Cardiac muscle cell (in vitro differentiated cells and primary cell): ENCODE measurements at regions not wholly inside any gene's neighbourhood (a gene's known extent, or its start where the extent isn't known, plus 50 kb on each side); places are given as distances from the start of the nearest gene placed in this dataset.
A peak's percentile ranks its signal among the peaks of the same experiment; 100 is the strongest.

Experiments
- DNase-seq, 2 donors: peaks; one replicate each; pipeline versions ENCODE4 v3.0.0 to v3.0.0-alpha.2; 2010 to 2017; ENCODE audit warnings: low read depth in 1 of 2, low spot score in 1 of 2
- H3K27ac ChIP-seq: fragments of 200-600 bp; sonication (generic); 2 replicates; pipeline ENCODE4 v1.5.1; 2016
- H3K27me3 ChIP-seq: fragments of 200-600 bp; sonication (generic); 2 replicates; pipeline ENCODE4 v1.6.0; 2016; ENCODE audit warnings: control low read depth
- H3K36me3 ChIP-seq: fragments of 200-600 bp; sonication (generic); 2 replicates; pipeline ENCODE4 v1.5.1; 2016; ENCODE audit warnings: control low read depth
- H3K4me1 ChIP-seq: fragments of 200-600 bp; sonication (generic); 2 replicates; pipeline ENCODE4 v1.8.1; 2017; ENCODE audit warnings: low read depth, mild to moderate bottlenecking, mixed run types
- H3K4me3 ChIP-seq: fragments of 200-600 bp; sonication (generic); 2 replicates; pipeline ENCODE4 v1.5.1; 2016; ENCODE audit warnings: mild to moderate bottlenecking
- H3K9me3 ChIP-seq: fragments of 200-600 bp; sonication (generic); 2 replicates; pipeline ENCODE4 v1.5.1; 2017; ENCODE audit warnings: low read depth, mild to moderate bottlenecking, control low read depth
- TF ChIP-seq, protein P1 (sequence below): IDR thresholded peaks from 2 replicates; pipeline ENCODE4 v1.5.1; 2012; ENCODE audit warnings: low read depth, mild to moderate bottlenecking, low read length

DNA sequence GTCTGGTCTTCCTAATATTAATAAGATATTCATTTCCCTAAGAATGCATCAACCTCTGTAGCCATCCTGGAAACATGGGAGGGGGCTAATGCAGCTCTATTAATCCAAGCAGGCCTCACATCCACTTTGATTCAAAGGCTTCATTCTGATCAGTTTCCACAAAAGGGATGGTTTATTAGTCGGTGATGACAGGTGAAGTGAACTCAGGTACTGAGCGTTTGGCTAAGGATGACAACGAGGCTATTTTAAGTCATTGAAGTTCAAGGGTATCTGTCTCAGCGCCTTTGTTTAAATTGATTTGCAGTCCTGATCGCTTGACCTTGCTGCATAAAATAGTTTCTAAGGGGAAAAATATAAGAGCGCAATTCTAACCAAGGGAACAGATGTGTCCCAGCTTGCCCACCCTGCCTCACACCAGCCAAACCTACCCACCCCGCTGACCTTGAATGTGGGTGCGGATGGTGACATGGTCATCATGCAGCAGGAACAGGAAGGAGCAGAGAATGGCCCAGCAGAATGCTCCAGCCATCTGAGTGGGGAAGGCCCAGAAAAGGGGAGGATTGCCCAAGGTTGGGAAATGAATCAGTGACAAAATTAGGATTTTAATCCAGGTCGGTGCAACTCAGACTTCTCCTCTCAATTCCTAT is 70.5 kb upstream of the ZNF618 start:
- Histone ChIP-seq H3K27ac (no peak overlapping the region), H3K4me3 (no peak overlapping the region), H3K27me3 (no peaks in the 10 kb centered on the region), H3K36me3 (no peaks in the 10 kb centered on the region), H3K4me1 (peaks cover 4% of the 10 kb centered on the region), H3K9me3 (no peaks in the 10 kb centered on the region)
- DNase-seq = no peak
- TF ChIP-seq, protein P1, sequence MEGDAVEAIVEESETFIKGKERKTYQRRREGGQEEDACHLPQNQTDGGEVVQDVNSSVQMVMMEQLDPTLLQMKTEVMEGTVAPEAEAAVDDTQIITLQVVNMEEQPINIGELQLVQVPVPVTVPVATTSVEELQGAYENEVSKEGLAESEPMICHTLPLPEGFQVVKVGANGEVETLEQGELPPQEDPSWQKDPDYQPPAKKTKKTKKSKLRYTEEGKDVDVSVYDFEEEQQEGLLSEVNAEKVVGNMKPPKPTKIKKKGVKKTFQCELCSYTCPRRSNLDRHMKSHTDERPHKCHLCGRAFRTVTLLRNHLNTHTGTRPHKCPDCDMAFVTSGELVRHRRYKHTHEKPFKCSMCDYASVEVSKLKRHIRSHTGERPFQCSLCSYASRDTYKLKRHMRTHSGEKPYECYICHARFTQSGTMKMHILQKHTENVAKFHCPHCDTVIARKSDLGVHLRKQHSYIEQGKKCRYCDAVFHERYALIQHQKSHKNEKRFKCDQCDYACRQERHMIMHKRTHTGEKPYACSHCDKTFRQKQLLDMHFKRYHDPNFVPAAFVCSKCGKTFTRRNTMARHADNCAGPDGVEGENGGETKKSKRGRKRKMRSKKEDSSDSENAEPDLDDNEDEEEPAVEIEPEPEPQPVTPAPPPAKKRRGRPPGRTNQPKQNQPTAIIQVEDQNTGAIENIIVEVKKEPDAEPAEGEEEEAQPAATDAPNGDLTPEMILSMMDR = no peak

DNA sequence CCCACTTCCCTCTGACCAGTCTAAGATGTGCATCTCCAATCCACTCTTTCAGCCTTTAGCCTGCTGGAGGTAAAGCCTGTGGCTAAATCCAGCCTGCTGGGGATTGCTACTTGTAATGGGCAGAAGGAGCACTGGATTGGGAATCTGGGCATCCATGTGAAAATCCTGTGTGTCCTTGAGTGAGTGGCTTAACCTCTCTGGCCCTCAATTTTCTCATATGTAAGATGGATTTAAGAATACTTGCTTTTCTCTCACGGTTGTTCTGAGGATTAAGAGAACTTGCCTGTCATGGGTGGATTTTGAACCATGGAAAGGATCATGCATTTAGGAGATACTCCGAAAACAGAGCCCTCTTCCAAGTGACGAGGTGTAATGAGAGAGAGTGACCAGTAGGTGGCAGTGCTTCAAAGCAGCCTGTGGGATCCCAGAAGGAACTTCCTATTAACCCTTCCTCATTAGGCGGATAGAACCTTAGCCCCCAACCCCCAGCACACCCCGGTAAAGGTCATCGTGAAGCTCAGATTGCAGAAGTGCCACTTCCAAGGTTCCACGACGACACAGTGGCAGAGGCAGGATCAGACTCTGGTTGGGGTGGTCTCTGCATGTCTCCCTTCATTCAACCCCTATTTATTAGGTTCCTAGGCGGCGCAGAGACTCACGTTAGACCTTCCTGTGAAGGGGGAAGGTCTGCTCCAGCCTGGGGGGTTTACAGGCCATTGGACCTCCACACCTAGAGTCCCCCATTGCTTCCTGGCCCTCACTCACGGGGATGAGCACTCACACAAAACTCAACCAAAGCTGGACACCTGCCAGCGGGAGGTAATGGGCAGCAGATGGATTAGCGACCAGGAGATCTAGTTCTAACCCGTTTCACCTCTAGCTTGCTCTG is 68.7 kb upstream of the ZNF618 start:
- TF ChIP-seq, protein P1 = peak; percentile 93
- Histone ChIP-seq H3K27me3 (no peaks in the 10 kb centered on the region), H3K4me1 (peaks cover 4% of the 10 kb centered on the region), H3K27ac (no peak overlapping the region), H3K36me3 (no peaks in the 10 kb centered on the region), H3K4me3 (no peak overlapping the region), H3K9me3 (no peaks in the 10 kb centered on the region)
- peak; percentile 53 to 75 for DNase-seq

DNA sequence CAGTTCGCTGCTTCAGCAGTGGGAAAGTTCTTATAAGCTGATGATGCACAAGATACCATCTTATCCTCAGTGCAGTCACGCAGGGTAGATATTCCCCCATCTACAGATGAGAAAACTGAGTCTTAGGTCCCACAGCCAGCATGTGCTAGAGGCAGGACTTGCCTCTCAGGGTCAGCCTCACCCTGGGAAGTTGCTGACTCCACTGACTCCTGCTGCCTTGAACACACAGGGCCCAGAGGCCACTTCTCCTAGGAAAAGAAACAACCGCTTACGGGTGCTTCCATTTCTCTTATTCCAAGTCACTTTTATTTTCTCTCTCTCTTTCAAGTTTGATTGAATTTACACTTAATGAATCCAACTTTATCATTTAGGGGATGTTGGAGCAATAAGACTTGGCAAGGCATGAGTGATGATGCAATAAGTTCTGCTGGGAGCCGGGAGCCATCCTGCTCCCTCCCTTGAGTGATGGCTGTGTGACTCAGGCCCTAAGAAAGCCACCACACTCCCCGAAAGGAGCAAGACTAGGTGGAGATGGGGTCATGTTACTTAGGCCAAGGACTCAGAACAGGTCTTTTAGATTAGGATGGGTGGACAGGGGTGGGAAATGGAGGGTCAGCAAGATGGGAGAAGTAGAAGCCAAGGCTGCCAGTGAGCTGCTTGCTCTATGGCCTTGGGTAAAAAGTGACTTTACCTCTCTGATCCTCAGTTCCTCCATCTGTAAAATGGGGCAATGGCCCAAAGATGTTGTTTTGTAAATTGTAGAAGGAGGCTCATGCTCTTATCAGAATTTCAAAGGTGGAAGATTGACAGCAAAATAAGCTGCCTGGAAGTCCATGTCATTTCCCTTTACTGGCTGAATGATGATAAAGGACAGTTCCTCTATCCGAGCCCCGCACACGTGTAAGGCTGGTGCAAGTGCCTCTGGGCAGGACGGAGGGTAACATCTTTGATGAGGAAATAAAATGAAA is 67.4 kb upstream of the ZNF618 start:
- TF ChIP-seq, protein P1 = no peak
- Histone ChIP-seq H3K9me3 (no peaks in the 10 kb centered on the region), H3K27ac (no peak overlapping the region), H3K4me3 (no peak overlapping the region), H3K4me1 (peaks cover 4% of the 10 kb centered on the region), H3K27me3 (no peaks in the 10 kb centered on the region), H3K36me3 (no peaks in the 10 kb centered on the region)
- peak in 1 of 2 donors; percentile 91 for DNase-seq

DNA sequence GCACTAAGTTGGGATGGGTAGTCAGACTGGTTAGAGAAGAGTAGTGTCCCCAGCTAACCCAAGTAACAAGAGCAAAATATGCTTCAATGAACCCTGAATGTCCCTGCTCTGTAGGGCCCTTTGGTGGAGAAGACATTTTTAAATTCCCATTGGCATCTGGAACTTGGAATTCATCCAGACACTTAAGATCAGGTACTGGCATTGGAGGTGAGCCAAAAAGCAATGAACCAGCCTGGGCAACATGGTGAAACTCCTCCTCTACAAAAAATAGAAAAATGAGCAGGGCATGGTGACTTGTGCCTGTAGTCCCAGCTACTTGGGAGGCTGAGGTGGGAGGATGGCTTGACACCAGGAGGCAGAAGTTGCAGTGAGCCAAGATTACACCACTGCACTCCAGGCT is 58.9 kb upstream of the ZNF618 start:
- Histone ChIP-seq H3K36me3 (no peaks in the 10 kb centered on the region), H3K4me3 (no peak overlapping the region), H3K27me3 (peaks cover 10% of the 10 kb centered on the region), H3K27ac (no peak overlapping the region), H3K9me3 (no peaks in the 10 kb centered on the region), H3K4me1 (no peaks in the 10 kb centered on the region)
- TF ChIP-seq, protein P1 = no peak
- DNase-seq = no peak

DNA sequence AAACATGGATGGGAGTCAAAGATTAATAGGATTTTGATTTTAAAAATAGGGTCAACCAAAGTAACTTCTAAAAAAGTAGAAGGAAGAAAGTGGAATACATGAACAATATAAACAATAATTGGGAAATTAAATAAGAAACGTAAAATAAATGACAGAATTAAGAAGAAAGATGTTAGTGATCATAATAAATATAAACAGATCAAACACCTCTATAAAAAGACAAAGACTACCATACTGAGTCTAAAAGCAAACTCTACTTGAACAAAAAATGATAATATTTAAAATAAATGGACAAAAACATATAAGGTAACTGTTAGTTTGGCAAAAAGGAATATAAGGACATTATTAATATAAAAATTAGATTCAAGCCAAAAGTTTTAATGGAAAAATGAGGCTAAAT is 57.7 kb upstream of the ZNF618 start:
- Histone ChIP-seq H3K4me3 (no peak overlapping the region), H3K36me3 (no peaks in the 10 kb centered on the region), H3K27me3 (peaks cover 10% of the 10 kb centered on the region), H3K27ac (no peak overlapping the region), H3K4me1 (no peaks in the 10 kb centered on the region), H3K9me3 (no peaks in the 10 kb centered on the region)
- DNase-seq = no peak
- TF ChIP-seq, protein P1 = no peak
